VCaP (cell line): ENCODE measurements at regions not wholly inside any gene's neighbourhood (a gene's known extent, or its start where the extent isn't known, plus 50 kb on each side); places are given as distances from the start of the nearest gene placed in this dataset.

Source experiments
- H3K27ac ChIP-seq: fragments of 450-650 bp; 2 replicates; pipeline ENCODE4 v1.5.1; 2017
- CTCF ChIP-seq: fragments of 450-650 bp; conservative IDR thresholded peaks from 2 replicates; pipeline ENCODE4 v1.5.1; 2017; ENCODE audit warnings: mild to moderate bottlenecking, moderate library complexity

DNA sequence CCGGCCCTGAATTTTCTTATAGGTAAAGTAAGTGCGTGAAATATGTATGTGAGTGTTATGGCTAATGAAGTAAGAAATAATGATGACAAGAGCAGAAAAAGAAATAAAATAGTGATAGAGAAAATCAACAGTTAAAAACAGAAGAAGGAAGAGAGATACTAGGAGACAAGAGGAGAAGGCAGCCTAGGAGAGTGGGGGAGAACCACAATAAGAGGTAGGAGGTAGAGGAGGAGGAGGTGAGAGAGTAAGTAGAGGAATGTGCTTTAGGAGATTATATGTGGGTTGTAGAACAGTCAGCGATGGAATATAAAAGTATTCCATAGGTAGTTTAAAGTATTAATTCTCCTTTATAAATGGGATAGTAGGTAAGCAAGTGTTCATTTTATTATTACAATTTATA, 861.5 kb upstream of the B3GALT2 start:
- H3K27ac ChIP-seq, result no peak overlapping the region
- TF ChIP-seq CTCF, result no peak

- TF ChIP-seq CTCF, result no peak
- no peak overlapping the region for H3K27ac ChIP-seq
These were observed 860.8 kb upstream of the B3GALT2 start for GRCh38 chr1:194047206-194047605.

DNA sequence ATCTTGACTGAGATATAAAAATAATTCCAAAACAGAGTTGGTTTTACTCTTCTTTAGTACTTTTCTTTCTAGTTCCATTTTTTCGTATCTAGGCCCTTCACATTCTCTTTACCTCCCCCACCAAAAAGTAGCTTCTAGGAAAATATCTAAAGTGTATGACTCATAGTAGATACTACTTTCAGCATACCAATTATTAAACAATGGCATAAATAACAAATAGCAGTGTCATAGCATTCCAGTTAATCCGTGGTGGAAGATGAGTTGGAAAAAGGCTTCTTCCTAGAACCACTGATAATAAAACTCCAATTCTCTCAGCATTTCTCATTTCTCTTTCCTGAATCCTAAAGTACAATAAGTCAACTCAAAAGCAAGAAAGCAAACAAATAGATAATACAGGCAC, 859.0 kb upstream of the B3GALT2 start:
- no peak overlapping the region for H3K27ac ChIP-seq

GRCh38 chr1:194044892-194045291, 858.5 kb upstream of the B3GALT2 start:
- H3K27ac ChIP-seq, result no peak overlapping the region
- TF ChIP-seq CTCF, result no peak

More for the DNA sequence above, 859.0 kb upstream of the B3GALT2 start:
- no peak for TF ChIP-seq CTCF

DNA sequence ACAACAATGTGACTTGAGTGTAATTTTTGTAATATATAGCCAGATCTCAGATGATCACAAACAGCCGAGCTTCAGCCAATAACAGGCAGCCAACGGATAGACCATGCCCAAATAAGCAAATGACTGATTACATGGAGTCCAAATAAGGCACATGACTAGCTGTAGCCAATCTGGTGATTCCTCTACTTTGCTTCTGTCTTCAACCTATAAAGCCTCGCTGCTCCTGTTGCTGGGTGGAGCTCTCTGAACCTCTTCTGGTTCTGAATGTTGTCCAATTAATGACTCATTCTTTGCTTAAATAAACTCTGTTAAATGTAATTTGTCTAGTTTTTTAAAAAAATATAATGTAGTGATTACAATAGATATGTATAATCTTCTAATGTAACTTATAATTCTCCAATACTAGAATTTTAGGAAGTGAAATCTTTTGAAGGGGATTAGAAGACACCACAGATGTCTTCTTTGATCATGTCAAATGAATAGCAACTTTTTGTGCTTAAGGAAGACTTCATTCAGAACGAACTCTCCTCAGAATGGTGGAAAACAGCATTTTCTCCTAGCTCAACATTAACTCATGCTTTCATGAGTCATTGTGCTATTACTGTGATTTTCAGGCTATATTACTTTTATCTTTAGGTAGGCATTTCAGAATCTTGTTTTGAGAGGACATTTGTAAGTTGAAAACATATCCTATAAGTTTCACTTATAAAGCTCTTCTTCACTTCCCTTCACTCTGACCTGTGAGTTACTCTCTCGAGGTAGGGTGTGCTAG, 857.8 kb upstream of the B3GALT2 start:
- H3K27ac ChIP-seq, result no peak overlapping the region
- no peak for TF ChIP-seq CTCF

DNA sequence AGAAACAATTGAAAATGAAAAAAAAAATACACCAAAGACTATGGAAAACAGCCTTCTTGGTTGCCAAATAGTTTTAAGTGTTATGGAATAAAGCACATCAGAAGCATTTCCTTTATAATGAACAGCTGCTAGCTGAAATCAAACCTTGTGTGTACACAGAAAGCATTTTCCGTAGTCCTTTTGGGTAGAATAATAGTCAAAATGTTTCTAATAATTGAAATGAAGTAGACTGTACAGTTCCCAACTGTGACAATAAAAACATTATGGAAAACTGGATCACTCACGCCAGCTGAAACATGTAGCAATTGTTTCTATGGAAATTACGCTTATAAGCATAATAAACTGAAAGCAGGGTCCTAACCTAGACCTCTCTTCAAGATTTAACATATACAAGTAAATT, 856.3 kb upstream of the B3GALT2 start:
- TF ChIP-seq CTCF, result no peak
- H3K27ac ChIP-seq, result no peak overlapping the region

DNA sequence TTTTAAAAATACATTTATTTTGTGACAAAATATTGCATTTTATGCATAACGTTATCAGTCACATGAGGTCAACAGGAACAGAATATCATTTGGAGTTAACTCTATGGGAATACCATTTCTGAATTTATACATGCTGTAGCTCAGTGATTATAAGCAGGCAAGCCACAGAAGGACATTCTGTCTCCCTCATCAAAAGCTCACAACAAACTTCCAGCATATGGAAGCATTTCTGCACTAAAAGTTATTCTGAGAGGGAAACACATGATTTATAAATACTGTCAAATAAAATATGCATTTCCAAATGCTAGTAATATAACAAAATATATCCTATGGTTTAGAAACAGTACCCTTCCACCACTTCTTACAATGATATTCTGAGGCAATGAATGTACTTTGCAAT, 854.1 kb upstream of the B3GALT2 start:
- no peak for TF ChIP-seq CTCF
- no peak overlapping the region for H3K27ac ChIP-seq
